SK-N-SH treated with all-trans-retinoic acid at 6 μM for 48 hours (cell line): ENCODE measurements at regions not wholly inside any gene's neighbourhood (a gene's known extent, or its start where the extent isn't known, plus 50 kb on each side); places are given as distances from the start of the nearest gene placed in this dataset.

Source experiments
- ATAC-seq: fragments of 200-7000 bp; cut with Tn5 transposase; 3 replicates; pipeline ENCODE4 v1.9.1; 2020; ENCODE audit warnings: mild to moderate bottlenecking, moderate library complexity
- ARNTL ChIP-seq: fragments of 450-650 bp; formaldehyde crosslinking; IDR thresholded peaks from 2 replicates; pipeline ENCODE4 v1.5.0; 2020; ENCODE audit warnings: low read depth, mild to moderate bottlenecking, moderate library complexity, borderline replicate concordance
- BACH2 ChIP-seq: fragments of 250-450 bp; sonication (Bioruptor Pico); IDR thresholded peaks from 2 replicates; pipeline ENCODE4 v1.9.0; 2021; ENCODE audit warnings: mild to moderate bottlenecking, borderline replicate concordance
- CSDC2 ChIP-seq: fragments of 250-450 bp; sonication (Bioruptor Pico); IDR thresholded peaks from 2 replicates; pipeline ENCODE4 v1.5.0; 2020; ENCODE audit warnings: mild to moderate bottlenecking, moderate library complexity
- ESRRG ChIP-seq: fragments of 250-450 bp; sonication (Bioruptor Pico); IDR thresholded peaks from 2 replicates; pipeline ENCODE4 v1.6.1; 2021; ENCODE audit warnings: mild to moderate bottlenecking
- GLIS3 ChIP-seq: fragments of 250-450 bp; sonication (Bioruptor Pico); IDR thresholded peaks from 2 replicates; pipeline ENCODE4 v1.5.0; 2020; ENCODE audit warnings: mild to moderate bottlenecking, moderate library complexity
- ISL1 ChIP-seq: fragments of 250-450 bp; sonication (Bioruptor Pico); IDR thresholded peaks from 2 replicates; pipeline ENCODE4 v2.1.2; 2022; ENCODE audit warnings: mild to moderate bottlenecking, moderate library complexity
- OSR1 ChIP-seq: fragments of 250-450 bp; sonication (Bioruptor Pico); IDR thresholded peaks from 2 replicates; pipeline ENCODE4 v1.8.0; 2022; ENCODE audit warnings: moderate library complexity, mild to moderate bottlenecking, inconsistent platforms
- PPARA ChIP-seq: fragments of 250-450 bp; sonication (Bioruptor Pico); IDR thresholded peaks from 2 replicates; pipeline ENCODE4 v1.5.0; 2020; ENCODE audit warnings: mild to moderate bottlenecking, borderline replicate concordance
- RARB ChIP-seq: fragments of 250-450 bp; sonication (Bioruptor Pico); IDR thresholded peaks from 2 replicates; pipeline ENCODE4 v1.8.0; 2021; ENCODE audit warnings: mild to moderate bottlenecking, moderate library complexity
- SNAI2 ChIP-seq: fragments of 250-450 bp; sonication (Bioruptor Pico); IDR thresholded peaks from 2 replicates; pipeline ENCODE4 v1.5.0; 2020; ENCODE audit warnings: mild to moderate bottlenecking, moderate library complexity
- TCF4 ChIP-seq: fragments of 250-450 bp; sonication (Bioruptor Pico); IDR thresholded peaks from 2 replicates; pipeline ENCODE4 v1.8.0; 2021; ENCODE audit warnings: mild to moderate bottlenecking, moderate library complexity, borderline replicate concordance
- TOX ChIP-seq: fragments of 250-450 bp; sonication (Bioruptor Pico); IDR thresholded peaks from 2 replicates; pipeline ENCODE4 v1.8.0; 2021; ENCODE audit warnings: mild to moderate bottlenecking, moderate library complexity, borderline replicate concordance
- ZC3H10 ChIP-seq: fragments of 250-450 bp; sonication (Bioruptor Pico); IDR thresholded peaks from 2 replicates; pipeline ENCODE4 v1.5.1; 2021; ENCODE audit warnings: mild to moderate bottlenecking, moderate library complexity
- ZFP3 ChIP-seq: fragments of 250-450 bp; sonication (Bioruptor Pico); IDR thresholded peaks from 2 replicates; pipeline ENCODE4 v1.5.0; 2020; ENCODE audit warnings: mild to moderate bottlenecking, moderate library complexity
- ZFP30 ChIP-seq: fragments of 450-650 bp; formaldehyde crosslinking; IDR thresholded peaks from 2 replicates; pipeline ENCODE4 v1.5.0; 2022; ENCODE audit warnings: mild to moderate bottlenecking, moderate library complexity
- ZNF565 ChIP-seq: fragments of 450-650 bp; formaldehyde crosslinking; conservative IDR thresholded peaks from 2 replicates; pipeline ENCODE4 v1.5.0; 2020; ENCODE audit warnings: low read depth, mild to moderate bottlenecking, moderate library complexity
- ZNF70 ChIP-seq: fragments of 450-650 bp; formaldehyde crosslinking; IDR thresholded peaks from 2 replicates; pipeline ENCODE4 v1.5.0; 2020; ENCODE audit warnings: mild to moderate bottlenecking, moderate library complexity
- ZNF8 ChIP-seq: fragments of 450-650 bp; formaldehyde crosslinking; IDR thresholded peaks from 2 replicates; pipeline ENCODE4 v1.5.0; 2020; ENCODE audit warnings: mild to moderate bottlenecking, moderate library complexity
- TF ChIP-seq, protein P1 (sequence below): fragments of 250-450 bp; sonication (Bioruptor Pico); IDR thresholded peaks from 2 replicates; pipeline ENCODE4 v1.5.0; 2020; ENCODE audit warnings: mild to moderate bottlenecking, moderate library complexity
- TF ChIP-seq, protein P2 (sequence below): fragments of 250-450 bp; sonication (Bioruptor Pico); IDR thresholded peaks from 2 replicates; pipeline ENCODE4 v1.8.0; 2021; ENCODE audit warnings: low read depth, mild to moderate bottlenecking, moderate library complexity, borderline replicate concordance
- TF ChIP-seq, protein P3 (sequence below): fragments of 250-450 bp; sonication (Bioruptor Pico); IDR thresholded peaks from 2 replicates; pipeline ENCODE4 v1.8.0; 2020; ENCODE audit warnings: mild to moderate bottlenecking, moderate library complexity, borderline replicate concordance
- TF ChIP-seq, protein P4 (sequence below): fragments of 250-450 bp; sonication (Bioruptor Pico); IDR thresholded peaks from 2 replicates; pipeline ENCODE4 v1.5.1; 2021; ENCODE audit warnings: mild to moderate bottlenecking, moderate library complexity

DNA sequence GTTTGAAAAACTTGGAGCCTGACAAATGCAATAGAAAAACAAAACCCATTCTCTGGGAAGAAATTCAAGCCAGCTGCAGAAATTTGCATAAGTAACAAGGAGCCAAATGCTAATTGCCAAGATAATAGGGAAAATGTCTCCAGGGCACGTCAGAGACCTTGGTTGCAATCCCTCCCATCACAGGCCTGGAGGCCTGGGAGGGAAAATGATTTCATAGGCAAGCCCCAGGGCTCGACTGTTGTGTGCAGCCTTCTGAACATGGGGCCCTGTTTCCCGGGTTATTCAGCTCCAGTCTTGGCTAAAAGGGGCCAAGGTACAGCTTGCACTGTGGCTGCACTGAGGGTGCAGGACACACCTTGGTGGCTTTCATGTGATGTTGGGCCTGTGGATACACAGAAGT is 760.4 kb upstream of the PABPC4L start:
- no peak for ATAC-seq
- TF ChIP-seq SNAI2 (no peak), CSDC2 (CRISPR knock-in tag) (no peak), PPARA (CRISPR knock-in tag) (no peak), ARNTL (CRISPR knock-in tag) (no peak), ZNF70 (CRISPR knock-in tag) (no peak)
- TF ChIP-seq, protein P1, sequence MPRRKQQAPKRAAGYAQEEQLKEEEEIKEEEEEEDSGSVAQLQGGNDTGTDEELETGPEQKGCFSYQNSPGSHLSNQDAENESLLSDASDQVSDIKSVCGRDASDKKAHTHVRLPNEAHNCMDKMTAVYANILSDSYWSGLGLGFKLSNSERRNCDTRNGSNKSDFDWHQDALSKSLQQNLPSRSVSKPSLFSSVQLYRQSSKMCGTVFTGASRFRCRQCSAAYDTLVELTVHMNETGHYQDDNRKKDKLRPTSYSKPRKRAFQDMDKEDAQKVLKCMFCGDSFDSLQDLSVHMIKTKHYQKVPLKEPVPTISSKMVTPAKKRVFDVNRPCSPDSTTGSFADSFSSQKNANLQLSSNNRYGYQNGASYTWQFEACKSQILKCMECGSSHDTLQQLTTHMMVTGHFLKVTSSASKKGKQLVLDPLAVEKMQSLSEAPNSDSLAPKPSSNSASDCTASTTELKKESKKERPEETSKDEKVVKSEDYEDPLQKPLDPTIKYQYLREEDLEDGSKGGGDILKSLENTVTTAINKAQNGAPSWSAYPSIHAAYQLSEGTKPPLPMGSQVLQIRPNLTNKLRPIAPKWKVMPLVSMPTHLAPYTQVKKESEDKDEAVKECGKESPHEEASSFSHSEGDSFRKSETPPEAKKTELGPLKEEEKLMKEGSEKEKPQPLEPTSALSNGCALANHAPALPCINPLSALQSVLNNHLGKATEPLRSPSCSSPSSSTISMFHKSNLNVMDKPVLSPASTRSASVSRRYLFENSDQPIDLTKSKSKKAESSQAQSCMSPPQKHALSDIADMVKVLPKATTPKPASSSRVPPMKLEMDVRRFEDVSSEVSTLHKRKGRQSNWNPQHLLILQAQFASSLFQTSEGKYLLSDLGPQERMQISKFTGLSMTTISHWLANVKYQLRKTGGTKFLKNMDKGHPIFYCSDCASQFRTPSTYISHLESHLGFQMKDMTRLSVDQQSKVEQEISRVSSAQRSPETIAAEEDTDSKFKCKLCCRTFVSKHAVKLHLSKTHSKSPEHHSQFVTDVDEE: no peak

DNA sequence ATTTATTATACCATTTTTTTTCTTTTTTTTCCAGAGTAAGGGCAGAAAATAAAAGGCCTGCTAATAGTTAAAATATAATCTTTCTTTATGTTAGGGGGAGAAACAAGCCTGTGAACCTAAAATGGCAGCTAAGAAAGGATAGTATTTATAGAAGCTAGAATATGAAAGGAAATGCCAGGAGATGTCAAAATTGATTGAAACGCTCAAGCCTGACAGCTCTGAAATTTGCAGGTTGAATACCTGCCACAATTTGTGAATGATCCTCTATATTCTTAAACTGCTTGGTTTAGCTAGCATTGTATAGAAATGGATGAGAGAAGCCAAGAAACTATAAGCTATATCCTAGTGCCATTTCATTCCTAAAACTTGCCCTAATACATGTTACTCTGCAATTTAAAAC is 757.3 kb upstream of the PABPC4L start:
- no peak for ATAC-seq
- TF ChIP-seq TCF4 (CRISPR knock-in tag) (no peak), ESRRG (no peak), PPARA (CRISPR knock-in tag) (no peak), ISL1 (CRISPR knock-in tag) (no peak), ARNTL (CRISPR knock-in tag) (no peak), ZFP30 (CRISPR knock-in tag) (no peak), ZNF70 (CRISPR knock-in tag) (no peak), CSDC2 (CRISPR knock-in tag) (no peak), ZFP3 (CRISPR knock-in tag) (no peak), ZC3H10 (no peak)
- TF ChIP-seq, protein P2, sequence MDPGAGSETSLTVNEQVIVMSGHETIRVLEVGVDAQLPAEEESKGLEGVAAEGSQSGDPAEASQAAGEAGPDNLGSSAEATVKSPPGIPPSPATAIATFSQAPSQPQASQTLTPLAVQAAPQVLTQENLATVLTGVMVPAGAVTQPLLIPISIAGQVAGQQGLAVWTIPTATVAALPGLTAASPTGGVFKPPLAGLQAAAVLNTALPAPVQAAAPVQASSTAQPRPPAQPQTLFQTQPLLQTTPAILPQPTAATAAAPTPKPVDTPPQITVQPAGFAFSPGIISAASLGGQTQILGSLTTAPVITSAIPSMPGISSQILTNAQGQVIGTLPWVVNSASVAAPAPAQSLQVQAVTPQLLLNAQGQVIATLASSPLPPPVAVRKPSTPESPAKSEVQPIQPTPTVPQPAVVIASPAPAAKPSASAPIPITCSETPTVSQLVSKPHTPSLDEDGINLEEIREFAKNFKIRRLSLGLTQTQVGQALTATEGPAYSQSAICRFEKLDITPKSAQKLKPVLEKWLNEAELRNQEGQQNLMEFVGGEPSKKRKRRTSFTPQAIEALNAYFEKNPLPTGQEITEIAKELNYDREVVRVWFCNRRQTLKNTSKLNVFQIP (CRISPR knock-in tag): no peak
- TF ChIP-seq, protein P3, sequence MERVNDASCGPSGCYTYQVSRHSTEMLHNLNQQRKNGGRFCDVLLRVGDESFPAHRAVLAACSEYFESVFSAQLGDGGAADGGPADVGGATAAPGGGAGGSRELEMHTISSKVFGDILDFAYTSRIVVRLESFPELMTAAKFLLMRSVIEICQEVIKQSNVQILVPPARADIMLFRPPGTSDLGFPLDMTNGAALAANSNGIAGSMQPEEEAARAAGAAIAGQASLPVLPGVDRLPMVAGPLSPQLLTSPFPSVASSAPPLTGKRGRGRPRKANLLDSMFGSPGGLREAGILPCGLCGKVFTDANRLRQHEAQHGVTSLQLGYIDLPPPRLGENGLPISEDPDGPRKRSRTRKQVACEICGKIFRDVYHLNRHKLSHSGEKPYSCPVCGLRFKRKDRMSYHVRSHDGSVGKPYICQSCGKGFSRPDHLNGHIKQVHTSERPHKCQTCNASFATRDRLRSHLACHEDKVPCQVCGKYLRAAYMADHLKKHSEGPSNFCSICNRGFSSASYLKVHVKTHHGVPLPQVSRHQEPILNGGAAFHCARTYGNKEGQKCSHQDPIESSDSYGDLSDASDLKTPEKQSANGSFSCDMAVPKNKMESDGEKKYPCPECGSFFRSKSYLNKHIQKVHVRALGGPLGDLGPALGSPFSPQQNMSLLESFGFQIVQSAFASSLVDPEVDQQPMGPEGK (CRISPR knock-in tag): no peak
- TF ChIP-seq, protein P1: no peak

DNA sequence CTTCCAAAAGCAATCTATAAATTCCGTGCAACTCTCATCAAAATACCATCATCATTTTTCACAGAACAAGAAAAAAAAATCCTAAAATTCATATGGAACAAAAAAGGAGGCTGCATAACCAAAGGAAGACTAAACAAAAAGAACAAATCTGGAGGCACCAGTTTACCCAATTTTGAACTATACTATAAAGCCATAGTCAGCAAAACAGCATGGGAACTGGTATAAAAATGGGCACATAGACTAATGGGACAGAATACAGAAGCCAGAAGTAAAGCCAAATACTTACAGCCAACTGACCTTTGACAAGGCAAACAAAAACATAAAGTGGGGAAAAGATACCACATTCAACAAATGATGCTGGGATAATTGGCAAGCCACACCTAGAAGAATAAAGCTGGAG is 753.5 kb upstream of the PABPC4L start:
- ATAC-seq: no peak
- TF ChIP-seq ZNF8 (CRISPR knock-in tag) (no peak), ZFP3 (CRISPR knock-in tag) (no peak), RARB (CRISPR knock-in tag) (no peak), ESRRG (no peak), TCF4 (CRISPR knock-in tag) (no peak), SNAI2 (no peak), PPARA (CRISPR knock-in tag) (no peak), TOX (CRISPR knock-in tag) (no peak), OSR1 (CRISPR knock-in tag) (no peak), ZFP30 (CRISPR knock-in tag) (no peak), GLIS3 (CRISPR knock-in tag) (no peak), ZC3H10 (no peak), ISL1 (CRISPR knock-in tag) (no peak), BACH2 (CRISPR knock-in tag) (no peak), ZNF565 (CRISPR knock-in tag) (no peak)
- TF ChIP-seq, protein P2 (CRISPR knock-in tag): no peak
- TF ChIP-seq, protein P3 (CRISPR knock-in tag): no peak
- TF ChIP-seq, protein P4, sequence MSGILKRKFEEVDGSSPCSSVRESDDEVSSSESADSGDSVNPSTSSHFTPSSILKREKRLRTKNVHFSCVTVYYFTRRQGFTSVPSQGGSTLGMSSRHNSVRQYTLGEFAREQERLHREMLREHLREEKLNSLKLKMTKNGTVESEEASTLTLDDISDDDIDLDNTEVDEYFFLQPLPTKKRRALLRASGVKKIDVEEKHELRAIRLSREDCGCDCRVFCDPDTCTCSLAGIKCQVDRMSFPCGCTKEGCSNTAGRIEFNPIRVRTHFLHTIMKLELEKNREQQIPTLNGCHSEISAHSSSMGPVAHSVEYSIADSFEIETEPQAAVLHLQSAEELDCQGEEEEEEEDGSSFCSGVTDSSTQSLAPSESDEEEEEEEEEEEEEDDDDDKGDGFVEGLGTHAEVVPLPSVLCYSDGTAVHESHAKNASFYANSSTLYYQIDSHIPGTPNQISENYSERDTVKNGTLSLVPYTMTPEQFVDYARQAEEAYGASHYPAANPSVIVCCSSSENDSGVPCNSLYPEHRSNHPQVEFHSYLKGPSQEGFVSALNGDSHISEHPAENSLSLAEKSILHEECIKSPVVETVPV: no peak
